Ovary (tissue), 3 donors: ENCODE measurements at regions not wholly inside any gene's neighbourhood (a gene's known extent, or its start where the extent isn't known, plus 50 kb on each side); places are given as distances from the start of the nearest gene placed in this dataset.

Experiments
- CTCF ChIP-seq, 3 donors: fragments of 450-650 bp in 2 of 3; fragments of 200-600 bp in 1 of 3; IDR thresholded peaks; one replicate each; pipeline versions ENCODE4 v1.5.1 to v1.8.0; 2016 to 2022; ENCODE audit warnings: antibody characterized with exemption in 3 of 3, mild to moderate bottlenecking in 1 of 3
- POLR2A ChIP-seq: fragments of 450-650 bp; IDR thresholded peaks from one replicate; pipeline ENCODE4 v1.6.1; 2017; ENCODE audit warnings: antibody characterized with exemption, mild to moderate bottlenecking, moderate library complexity
- donor health status: DM: no; HTN: no; CAD: no.

GRCh38 chr3:181358562-181358961 is 353.2 kb upstream of the SOX2 start:
- TF ChIP-seq CTCF (IDR thresholded peaks at IDR 0.05) (no peak), POLR2A (no peak)
